H1 (cell line): ENCODE measurements at regions not wholly inside any gene's neighbourhood (a gene's known extent, or its start where the extent isn't known, plus 50 kb on each side); places are given as distances from the start of the nearest gene placed in this dataset.

Experiments used
- CTCF ChIA-PET: fragments of 300-600 bp; sonication (Branson Sonifier 250); formaldehyde crosslinking; loops from one replicate; lab custom pipeline; 2021; ENCODE audit not compliant: partially characterized antibody; lab: Charles Lee
- POLR2A ChIA-PET: fragments of 300-600 bp; sonication (Branson Sonifier 250); formaldehyde crosslinking; loops from one replicate; lab custom pipeline; 2021; ENCODE audit warnings: inconsistent platforms; ENCODE audit not compliant: partially characterized antibody; lab: Charles Lee
- DNase-seq, 2 experiments: peaks; one replicate each; pipeline versions ENCODE4 v3.0.0 to v3.0.0-alpha.2; 2010 to 2022; ENCODE audit warnings: low spot score in 2 of 2, low read depth in 1 of 2, mixed read lengths in 1 of 2
- FAIRE-seq: peaks from 2 replicates; lab custom pipeline; 2011; peaks lifted over from hg19 to GRCh38; lab: Jason Lieb, UNC
- H2AFZ ChIP-seq: 2 replicates; pipeline ENCODE4 v1.8.1; 2012; ENCODE audit warnings: low read length, inconsistent platforms
- H2AK5ac ChIP-seq: 2 replicates; pipeline ENCODE4 v1.6.1; 2013; ENCODE audit warnings: low read depth, low read length
- H2BK120ac ChIP-seq: replicated peaks from 2 replicates; pipeline ENCODE3; 2013; ENCODE audit warnings: low read depth, low read length, inconsistent platforms
- H2BK12ac ChIP-seq: 2 replicates; pipeline ENCODE4 v1.6.1; 2013; ENCODE audit warnings: low read depth, low read length
- H2BK15ac ChIP-seq: 2 replicates; pipeline ENCODE4 v1.6.1; 2013; ENCODE audit warnings: low read length
- H2BK20ac ChIP-seq: 2 replicates; pipeline ENCODE4 v1.6.1; 2013; ENCODE audit warnings: low read length
- H2BK5ac ChIP-seq: 2 replicates; pipeline ENCODE4 v1.6.1; 2013; ENCODE audit warnings: low read depth, low read length
- H3K14ac ChIP-seq: 2 replicates; pipeline ENCODE4 v1.6.1; 2013; ENCODE audit warnings: inconsistent platforms; ENCODE audit not compliant: insufficient read length
- H3K18ac ChIP-seq: 2 replicates; pipeline ENCODE4 v1.6.1; 2013; ENCODE audit warnings: low read length; ENCODE audit errors: extremely low read depth
- H3K23ac ChIP-seq: 2 replicates; pipeline ENCODE4 v1.6.1; 2013; ENCODE audit warnings: inconsistent platforms; ENCODE audit not compliant: insufficient read length
- H3K23me2 ChIP-seq: 2 replicates; pipeline ENCODE4 v1.6.1; 2013; ENCODE audit warnings: low read depth, low read length
- H3K27ac ChIP-seq: 2 replicates; pipeline ENCODE4 v1.6.1; 2011; ENCODE audit warnings: low read depth, low read length, inconsistent platforms
- H3K27me3 ChIP-seq, 4 experiments: replicated peaks in 1 of 4; 1 replicate in 1 of 4; 2 replicates in 3 of 4; pipeline versions ENCODE4 v1.6.1 to v1.8.1; 2011 to 2013; ENCODE audit warnings: low read length in 3 of 4, mild to moderate bottlenecking in 3 of 4, inconsistent platforms in 2 of 4, mixed read lengths in 2 of 4, moderate library complexity in 1 of 4; ENCODE audit not compliant: control insufficient read depth in 3 of 4, insufficient read depth in 3 of 4; ENCODE audit errors: extremely low read depth in 1 of 4
- H3K36me3 ChIP-seq, 4 experiments: 2 replicates each; pipeline versions ENCODE4 v1.6.1 to v1.8.1; 2011 to 2013; ENCODE audit warnings: mild to moderate bottlenecking in 4 of 4, low read length in 3 of 4, moderate library complexity in 2 of 4, control low read depth in 1 of 4, inconsistent platforms in 1 of 4; ENCODE audit not compliant: insufficient read depth in 4 of 4, control insufficient read depth in 2 of 4
- H3K4ac ChIP-seq: replicated peaks from 2 replicates; pipeline ENCODE3; 2013; ENCODE audit warnings: low read length, low read depth, mixed read lengths, inconsistent platforms; ENCODE audit not compliant: insufficient read length
- H3K4me1 ChIP-seq, 4 experiments: replicated peaks in 1 of 4; 1 replicate in 1 of 4; 2 replicates in 3 of 4; pipeline versions ENCODE4 v1.6.1 to v1.8.1; 2011 to 2013; ENCODE audit warnings: low read length in 3 of 4, inconsistent platforms in 2 of 4, mixed read lengths in 1 of 4; ENCODE audit not compliant: insufficient read depth in 4 of 4, control insufficient read depth in 3 of 4
- H3K4me2 ChIP-seq, 2 experiments: 2 replicates each; pipeline versions ENCODE4 v1.6.1 to v1.8.1; 2011 to 2013; ENCODE audit warnings: low read depth in 2 of 2, low read length in 2 of 2, control low read depth in 1 of 2, inconsistent platforms in 1 of 2, mild to moderate bottlenecking in 1 of 2; ENCODE audit not compliant: insufficient read depth in 1 of 2
- H3K4me3 ChIP-seq, 4 experiments: fragments of 200-600, 300-600 bp in 1 of 4; sonication (generic), shearing (Covaris generic), sonication (Bioruptor Twin) in 1 of 4; 2 replicates each; pipeline versions ENCODE4 v1.5.1 to v1.8.1; 2011 to 2016; ENCODE audit warnings: low read length in 4 of 4, low read depth in 3 of 4, control low read depth in 2 of 4, inconsistent platforms in 2 of 4, mild to moderate bottlenecking in 2 of 4, mixed read lengths in 1 of 4, moderate library complexity in 1 of 4; ENCODE audit not compliant: insufficient read depth in 2 of 4; ENCODE audit errors: extremely low read depth in 1 of 4
- H3K56ac ChIP-seq: replicated peaks from 2 replicates; pipeline ENCODE3; 2013; ENCODE audit warnings: low read depth, mild to moderate bottlenecking, mixed read lengths, low read length, inconsistent platforms; ENCODE audit not compliant: insufficient read length
- H3K79me1 ChIP-seq: 2 replicates; pipeline ENCODE4 v1.6.1; 2013; ENCODE audit warnings: low read depth, low read length, control low read depth
- H3K79me2 ChIP-seq, 2 experiments: 2 replicates each; pipeline versions ENCODE4 v1.6.1 to v1.8.1; 2012 to 2013; ENCODE audit warnings: low read length in 2 of 2, mild to moderate bottlenecking in 2 of 2, inconsistent platforms in 1 of 2; ENCODE audit not compliant: insufficient read depth in 2 of 2, control insufficient read depth in 1 of 2
- H3K9ac ChIP-seq, 4 experiments: replicated peaks in 1 of 4; 1 replicate in 1 of 4; 2 replicates in 3 of 4; pipeline versions ENCODE4 v1.6.1 to v1.8.1; 2011 to 2013; ENCODE audit warnings: low read depth in 3 of 4, low read length in 3 of 4, control low read depth in 2 of 4, mild to moderate bottlenecking in 2 of 4, moderate library complexity in 2 of 4, inconsistent platforms in 1 of 4; ENCODE audit errors: extremely low read depth in 1 of 4
- H3K9me3 ChIP-seq, 2 experiments: 2 replicates each; pipeline versions ENCODE4 v1.6.1 to v1.8.1; 2012 to 2013; ENCODE audit warnings: mild to moderate bottlenecking in 2 of 2, moderate library complexity in 2 of 2, control low read depth in 1 of 2, inconsistent platforms in 1 of 2, low read depth in 1 of 2, low read length in 1 of 2, mixed read lengths in 1 of 2; ENCODE audit not compliant: insufficient read depth in 2 of 2
- H4K20me1 ChIP-seq, 2 experiments: replicated peaks in 1 of 2; 2 replicates each; pipeline versions ENCODE3 to v1.8.1; 2011 to 2013; ENCODE audit warnings: inconsistent platforms in 2 of 2, low read length in 2 of 2, mild to moderate bottlenecking in 1 of 2; ENCODE audit not compliant: insufficient read depth in 2 of 2, control insufficient read depth in 1 of 2
- H4K5ac ChIP-seq: 2 replicates; pipeline ENCODE4 v1.6.1; 2013; ENCODE audit warnings: low read length, low read depth, mixed read lengths, inconsistent platforms; ENCODE audit not compliant: insufficient read length
- H4K8ac ChIP-seq: 2 replicates; pipeline ENCODE4 v1.8.0; 2013; ENCODE audit warnings: mild to moderate bottlenecking, moderate library complexity, low read length, inconsistent platforms; ENCODE audit not compliant: insufficient read depth; ENCODE audit errors: extremely low read depth
- H4K91ac ChIP-seq: replicated peaks from 2 replicates; pipeline ENCODE3; 2013; ENCODE audit warnings: low read length, mixed read lengths, inconsistent platforms; ENCODE audit not compliant: insufficient read length
- JUND ChIP-seq: IDR thresholded peaks from 2 replicates; pipeline ENCODE4 v1.6.1; 2011; ENCODE audit warnings: mild to moderate bottlenecking, improper control_type of control experiment, low read length
- POLR2AphosphoS5 ChIP-seq: IDR thresholded peaks from 2 replicates; pipeline ENCODE4 v1.6.1; 2011; ENCODE audit warnings: low read depth, low read length
- WGBS, 2 experiments: shearing (Covaris generic) in 1 of 2; methylation state at CpG; one replicate each; pipeline versions ENCODE4 v1.1.6 to v1.1.7; 2013 to 2015; ENCODE audit warnings: low lambda C conversion rate in 2 of 2, mixed read lengths in 2 of 2, inconsistent platforms in 1 of 2, low coverage in 1 of 2, missing lambda C conversion rate in 1 of 2; ENCODE audit not compliant: insufficient replicate concordance in 2 of 2, insufficient coverage in 1 of 2, insufficient read length in 1 of 2; ENCODE audit errors: extremely low coverage in 1 of 2, missing lambda C conversion rate in 1 of 2; 5-methylcytosine and 5-hydroxymethylcytosine counted together

GRCh38 chr2:41981417-41981816, 66.4 kb upstream of the PKDCC start:
- no peak overlapping the region for H3K14ac ChIP-seq
- no peak overlapping the region for H4K8ac ChIP-seq
- no peak overlapping the region for H3K23ac ChIP-seq
- no peak overlapping the region for H3K4ac ChIP-seq
- no peaks in the 10 kb centered on the region for H3K9me3 ChIP-seq
- H3K36me3 ChIP-seq = no peaks in the 10 kb centered on the region
- no peak overlapping the region for H2BK20ac ChIP-seq
- DNase-seq = no peak
- H3K79me2 ChIP-seq = no peaks in the 10 kb centered on the region
- CTCF ChIA-PET = interaction anchor here (0.6 to 1.0 kb wide), 2 partner anchors 74 to 406 kb away, joined by 3 read pairs; no protein-coding TSS in a partner anchor
- H4K5ac ChIP-seq = no peak overlapping the region
- H2BK5ac ChIP-seq = no peak overlapping the region
- H4K20me1 ChIP-seq = no peaks in the 10 kb centered on the region
- no peaks in the 10 kb centered on the region for H3K4me1 ChIP-seq
- H2AFZ ChIP-seq = no peak overlapping the region
- H3K9ac ChIP-seq = no peak overlapping the region
- H3K4me3 ChIP-seq = no peak overlapping the region
- H3K56ac ChIP-seq = no peak overlapping the region
- no peak overlapping the region for H3K4me2 ChIP-seq
- no peak overlapping the region for H2BK120ac ChIP-seq
- POLR2A ChIA-PET = interaction anchor here (1.2 kb wide), 1 partner anchor 17 kb away, joined by 3 read pairs; no protein-coding TSS in a partner anchor
- H3K27ac ChIP-seq = no peak overlapping the region
- no peak overlapping the region for H2BK12ac ChIP-seq
- no peak for TF ChIP-seq JUND
- TF ChIP-seq POLR2AphosphoS5 = no peak
- no peaks in the 10 kb centered on the region for H3K27me3 ChIP-seq
- WGBS, 2 experiments = 81% methylated on average over 1 of the region's 1 CpG; no CpG with 5 or more reads in 1 of the 2 experiments
- H3K23me2 ChIP-seq = peaks cover 2% of the 10 kb centered on the region; the same call in 1 of the 2 replicates
- no peak overlapping the region for H3K18ac ChIP-seq
- H2BK15ac ChIP-seq = no peak overlapping the region
- H2AK5ac ChIP-seq = no peak overlapping the region
- H4K91ac ChIP-seq = no peak overlapping the region
- no peaks in the 10 kb centered on the region for H3K79me1 ChIP-seq
- no peak for FAIRE-seq
